Ovary (tissue), 7 donors: ENCODE measurements at regions not wholly inside any gene's neighbourhood (a gene's known extent, or its start where the extent isn't known, plus 50 kb on each side); places are given as distances from the start of the nearest gene placed in this dataset.
"Not testable (repeated sequence)": the region's sequence is repeated elsewhere in the genome, so short reads cannot be mapped to it uniquely, and the experiment has no call there.

Source experiments
- DNase-seq, 5 donors: peaks; one replicate each; pipeline ENCODE4 v3.0.0-alpha.2; 2019 to 2020
- H3K27ac ChIP-seq, 2 donors: fragments of 200-600 bp; one replicate each; pipeline versions ENCODE4 v1.5.1 to v1.8.0; 2019 to 2022
- H3K27me3 ChIP-seq: fragments of 200-600 bp; one replicate; pipeline ENCODE4 v1.8.0; 2022
- H3K36me3 ChIP-seq: fragments of 200-600 bp; sonication (generic); one replicate; pipeline ENCODE4 v1.5.1; 2019
- H3K4me1 ChIP-seq: one replicate; pipeline ENCODE4 v1.8.1; 2013; ENCODE audit warnings: mild to moderate bottlenecking, moderate library complexity; ENCODE audit not compliant: insufficient read depth
- H3K4me3 ChIP-seq: fragments of 200-600 bp; sonication (generic); one replicate; pipeline ENCODE4 v1.5.1; 2017
- H3K9me3 ChIP-seq, 2 donors: fragments of 200-600 bp in 1 of 2; sonication (generic) in 1 of 2; one replicate each; pipeline versions ENCODE4 v1.5.1 to v1.8.1; 2013 to 2019; ENCODE audit warnings: mild to moderate bottlenecking in 1 of 2, moderate library complexity in 1 of 2
- EP300 ChIP-seq: sonication (generic); formaldehyde crosslinking; IDR thresholded peaks from one replicate; pipeline ENCODE4 v1.6.1; 2017; ENCODE audit warnings: antibody characterized with exemption
- POLR2A ChIP-seq: fragments of 450-650 bp; IDR thresholded peaks from one replicate; pipeline ENCODE4 v1.6.1; 2017; ENCODE audit warnings: antibody characterized with exemption, mild to moderate bottlenecking, moderate library complexity
- WGBS, 3 donors: extraction: QIAGEN DNeasy Blood & Tissue Kit in 1 of 3; methylation state at CpG; one replicate each; pipeline versions ENCODE4 v1.1.5 to v1.1.7; 2013 to 2017; 5-methylcytosine and 5-hydroxymethylcytosine counted together
- intact Hi-C, 4 donors: fragments of 100-400 bp; cut with DNase I; formaldehyde crosslinking; loops; one replicate each; pipeline versions ENCODE4 v1.11.0 to v1.15.1; 2022 to 2023
- TF ChIP-seq, protein P1 (sequence below), 3 donors: fragments of 450-650 bp in 2 of 3; fragments of 200-600 bp in 1 of 3; IDR thresholded peaks; one replicate each; pipeline versions ENCODE4 v1.5.1 to v1.8.0; 2016 to 2022; ENCODE audit warnings: antibody characterized with exemption in 3 of 3, mild to moderate bottlenecking in 1 of 3
- donor health status: DM: no; HTN: no; CAD: no; lungs with moderate emphysema.
- donor health status: DM: no; HTN: no; CAD: no.
- donor health status: Bipolar disorder and iron deficiency.
- donor health status: DM: no; HTN: no; CAD: no.
- donor health status: DM: yes; HTN: yes; CAD: no.

DNA sequence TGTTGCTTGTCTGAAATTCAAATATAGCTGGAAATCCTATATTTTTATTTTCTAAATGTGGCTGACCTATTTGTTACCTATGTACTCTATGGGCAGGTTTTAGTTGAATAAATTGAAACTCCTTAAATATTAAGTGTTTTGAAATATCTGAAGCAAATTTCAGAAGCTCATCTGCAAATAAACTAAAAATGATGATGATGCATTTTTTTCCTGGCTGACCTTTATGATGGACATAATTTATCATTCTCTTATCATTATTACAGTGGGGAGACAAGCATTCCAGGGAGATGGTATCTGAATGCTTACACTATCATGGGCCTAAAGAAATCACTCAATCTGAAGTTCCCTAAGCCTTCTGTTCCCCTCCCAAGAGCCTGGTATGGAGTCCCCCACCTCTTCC lies 1225.2 kb downstream of the AACS start:
- no peak overlapping the region for H3K4me3 ChIP-seq
- no peaks in the 10 kb centered on the region for H3K27me3 ChIP-seq
- intact Hi-C loops = no loop called here
- no peaks in the 10 kb centered on the region for H3K9me3 ChIP-seq
- TF ChIP-seq EP300 = no peak
- no peak for TF ChIP-seq POLR2A
- TF ChIP-seq, protein P1, sequence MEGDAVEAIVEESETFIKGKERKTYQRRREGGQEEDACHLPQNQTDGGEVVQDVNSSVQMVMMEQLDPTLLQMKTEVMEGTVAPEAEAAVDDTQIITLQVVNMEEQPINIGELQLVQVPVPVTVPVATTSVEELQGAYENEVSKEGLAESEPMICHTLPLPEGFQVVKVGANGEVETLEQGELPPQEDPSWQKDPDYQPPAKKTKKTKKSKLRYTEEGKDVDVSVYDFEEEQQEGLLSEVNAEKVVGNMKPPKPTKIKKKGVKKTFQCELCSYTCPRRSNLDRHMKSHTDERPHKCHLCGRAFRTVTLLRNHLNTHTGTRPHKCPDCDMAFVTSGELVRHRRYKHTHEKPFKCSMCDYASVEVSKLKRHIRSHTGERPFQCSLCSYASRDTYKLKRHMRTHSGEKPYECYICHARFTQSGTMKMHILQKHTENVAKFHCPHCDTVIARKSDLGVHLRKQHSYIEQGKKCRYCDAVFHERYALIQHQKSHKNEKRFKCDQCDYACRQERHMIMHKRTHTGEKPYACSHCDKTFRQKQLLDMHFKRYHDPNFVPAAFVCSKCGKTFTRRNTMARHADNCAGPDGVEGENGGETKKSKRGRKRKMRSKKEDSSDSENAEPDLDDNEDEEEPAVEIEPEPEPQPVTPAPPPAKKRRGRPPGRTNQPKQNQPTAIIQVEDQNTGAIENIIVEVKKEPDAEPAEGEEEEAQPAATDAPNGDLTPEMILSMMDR (IDR thresholded peaks at IDR 0.05) = no peak
- no peak for DNase-seq
- H3K36me3 ChIP-seq = no peaks in the 10 kb centered on the region
- no peaks in the 10 kb centered on the region for H3K4me1 ChIP-seq
- H3K27ac ChIP-seq = no peak overlapping the region

DNA sequence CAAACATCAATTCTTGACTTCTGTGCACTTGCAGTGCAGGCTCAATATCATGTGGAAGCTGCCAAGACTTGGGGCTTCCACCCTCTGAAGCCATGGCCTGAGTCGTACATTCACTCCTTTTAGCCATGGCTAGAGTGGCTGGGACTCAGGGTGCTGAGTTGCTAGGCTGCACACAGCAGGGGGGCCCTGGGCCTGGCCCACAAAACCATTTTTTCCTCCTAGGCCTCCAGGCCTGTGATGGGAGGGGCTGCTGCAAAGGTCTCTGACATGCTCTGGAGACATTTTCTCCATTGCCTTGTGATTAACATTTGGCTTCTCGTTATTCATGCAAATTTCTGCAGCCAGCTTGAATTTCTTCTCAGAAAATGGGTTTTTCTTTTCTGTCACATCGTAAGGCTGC lies 1226.8 kb downstream of the AACS start:
- H3K4me3 ChIP-seq, H3K9me3 ChIP-seq, H3K4me1 ChIP-seq, DNase-seq, H3K27ac ChIP-seq, H3K36me3 ChIP-seq, intact Hi-C loops, H3K27me3 ChIP-seq: not testable (repeated sequence)
- 72 to 88% (median 77%) methylated on average over 3 of the region's 3 CpGs for WGBS, 3 donors

DNA sequence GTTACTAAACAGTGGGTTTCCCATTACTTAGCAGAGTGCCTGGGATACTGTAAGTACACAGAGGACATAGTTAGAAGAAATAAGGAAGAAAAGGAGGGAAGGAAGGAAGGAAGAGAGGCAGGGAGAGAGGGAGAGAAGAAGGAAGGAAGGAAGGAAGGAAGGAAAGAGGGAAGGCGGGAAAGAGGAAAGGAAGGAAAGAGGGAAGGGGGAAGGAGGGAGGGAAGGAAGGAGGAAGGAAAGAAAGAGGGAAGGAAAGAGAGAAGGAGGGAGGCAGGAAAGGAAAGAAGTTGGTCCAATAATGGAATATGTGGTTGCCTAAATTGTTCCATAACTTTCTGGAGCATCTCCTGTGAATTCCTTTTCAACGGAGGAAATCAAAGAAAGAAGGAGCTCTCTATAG lies 1230.4 kb downstream of the AACS start:
- WGBS, 3 donors = 85 to 92% (median 88%) methylated on average over 2 of the region's 2 CpGs
- H3K9me3 ChIP-seq = no peaks in the 10 kb centered on the region
- no peak overlapping the region for H3K27ac ChIP-seq
- no peak overlapping the region for H3K4me3 ChIP-seq
- H3K27me3 ChIP-seq = no peaks in the 10 kb centered on the region
- DNase-seq = no peak
- H3K36me3 ChIP-seq = no peaks in the 10 kb centered on the region
- TF ChIP-seq POLR2A = no peak
- TF ChIP-seq, protein P1 (IDR thresholded peaks at IDR 0.05) = no peak
- TF ChIP-seq EP300 = no peak
- intact Hi-C loops = no loop called here
- no peaks in the 10 kb centered on the region for H3K4me1 ChIP-seq

DNA sequence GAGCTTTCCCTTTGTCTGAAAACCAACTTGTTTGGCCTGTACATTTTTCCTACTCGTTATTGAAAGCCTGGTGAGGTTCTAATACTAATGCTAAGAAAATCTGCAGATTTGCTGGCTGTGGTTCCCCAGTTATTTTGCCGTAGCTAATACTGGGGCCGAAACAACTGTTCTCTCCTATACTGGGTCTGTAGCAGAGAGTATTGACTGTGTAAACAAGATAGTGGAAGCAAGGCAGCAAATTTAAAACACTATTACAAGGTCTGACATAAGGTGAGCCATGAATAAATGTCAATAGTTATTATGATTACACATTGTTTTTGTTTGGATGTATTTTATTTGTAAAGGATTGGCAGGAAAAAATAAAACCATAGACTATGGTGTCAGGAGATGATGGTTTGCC lies 1244.0 kb downstream of the AACS start:
- H3K27ac ChIP-seq = no peak overlapping the region
- WGBS, 3 donors = 70 to 82% (median 81%) methylated on average over 3 of the region's 3 CpGs
- no peak for DNase-seq
- H3K36me3 ChIP-seq = no peaks in the 10 kb centered on the region
- no peaks in the 10 kb centered on the region for H3K4me1 ChIP-seq
- TF ChIP-seq EP300 = no peak
- TF ChIP-seq, protein P1 (IDR thresholded peaks at IDR 0.05) = no peak
- TF ChIP-seq POLR2A = no peak
- intact Hi-C loops = no loop called here
- H3K9me3 ChIP-seq = no peaks in the 10 kb centered on the region
- no peak overlapping the region for H3K4me3 ChIP-seq
- no peaks in the 10 kb centered on the region for H3K27me3 ChIP-seq

DNA sequence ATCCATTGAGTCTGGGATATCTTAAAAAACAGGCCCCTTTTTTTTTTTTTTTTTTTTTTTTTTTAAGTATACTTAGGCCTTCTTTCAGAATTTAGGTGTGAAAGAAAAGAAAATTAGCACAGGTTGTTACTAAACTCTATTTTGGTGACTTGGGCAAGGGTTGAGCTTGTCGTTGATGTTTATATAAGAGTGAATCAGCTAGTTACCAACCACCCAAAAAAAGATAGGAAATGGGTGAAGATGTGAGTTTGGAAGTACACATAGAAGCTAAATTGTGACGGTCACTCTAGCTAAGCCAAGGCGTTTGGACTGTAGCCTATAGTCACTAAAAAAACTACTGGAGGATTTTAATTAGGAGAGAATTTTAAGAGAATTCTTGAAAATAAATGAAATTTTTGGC lies 1247.2 kb downstream of the AACS start:
- no peaks in the 10 kb centered on the region for H3K9me3 ChIP-seq
- 82 to 93% (median 82%) methylated on average over 3 of the region's 3 CpGs for WGBS, 3 donors
- H3K36me3 ChIP-seq = no peaks in the 10 kb centered on the region
- intact Hi-C loops = no loop called here
- DNase-seq = no peak
- H3K27ac ChIP-seq = no peak overlapping the region
- no peaks in the 10 kb centered on the region for H3K4me1 ChIP-seq
- H3K4me3 ChIP-seq = no peak overlapping the region
- H3K27me3 ChIP-seq = no peaks in the 10 kb centered on the region
- TF ChIP-seq EP300 (no peak), POLR2A (no peak)
- TF ChIP-seq, protein P1 (IDR thresholded peaks at IDR 0.05) = no peak
